ENCODE measurements at regions not wholly inside any gene's neighbourhood (a gene's known extent, or its start where the extent isn't known, plus 50 kb on each side); places are given as distances from the start of the nearest gene placed in this dataset.

DNA sequence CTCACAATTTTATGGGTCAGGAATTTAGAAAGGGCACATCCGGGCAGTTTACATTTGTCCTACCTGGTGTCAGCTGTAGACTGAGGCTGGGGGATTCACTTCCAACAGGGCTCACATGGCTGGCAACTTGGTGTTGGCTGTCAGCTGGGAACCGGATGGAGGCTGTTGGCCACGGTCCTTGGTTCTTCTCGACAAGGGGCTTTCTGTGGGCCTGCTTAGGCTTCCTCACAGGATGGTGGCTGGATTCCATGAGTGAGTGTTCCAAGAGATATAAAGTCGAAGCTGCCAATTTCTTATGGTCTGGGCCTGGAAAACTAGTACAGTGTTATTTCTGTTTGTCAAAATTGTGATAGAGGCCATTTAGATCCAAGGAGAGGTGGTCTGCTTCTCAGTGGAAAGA is 127.9 kb downstream of the PTCSC3 start:
- no peak for DNase-seq
- in situ Hi-C loops (cut with MboI; ENCODE audit: low pct_unique_long_range_greater_than_20kb, low sequenced_read_pairs) = no loop called here

DNA sequence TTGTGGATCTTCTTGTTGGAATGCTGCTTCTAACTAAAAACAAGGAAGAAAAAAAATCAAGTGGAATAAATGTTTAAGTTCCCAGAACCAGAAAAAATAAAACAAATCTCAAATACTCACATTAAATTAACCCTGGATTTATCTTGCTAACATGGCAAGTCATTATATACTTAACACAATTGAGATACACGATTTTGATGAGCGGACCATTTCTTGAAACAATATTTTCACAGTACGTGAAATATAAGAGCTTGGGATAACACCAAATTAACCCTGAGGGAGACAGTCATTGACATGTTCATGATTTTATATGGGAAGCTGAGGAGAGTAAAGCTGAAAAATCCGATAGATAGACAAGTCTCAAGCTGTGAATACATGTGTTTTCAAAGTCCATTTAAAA is 128.6 kb downstream of the PTCSC3 start:
- in situ Hi-C loops (cut with MboI; ENCODE audit: low pct_unique_long_range_greater_than_20kb, low sequenced_read_pairs) = no loop called here
- DNase-seq = no peak

DNA sequence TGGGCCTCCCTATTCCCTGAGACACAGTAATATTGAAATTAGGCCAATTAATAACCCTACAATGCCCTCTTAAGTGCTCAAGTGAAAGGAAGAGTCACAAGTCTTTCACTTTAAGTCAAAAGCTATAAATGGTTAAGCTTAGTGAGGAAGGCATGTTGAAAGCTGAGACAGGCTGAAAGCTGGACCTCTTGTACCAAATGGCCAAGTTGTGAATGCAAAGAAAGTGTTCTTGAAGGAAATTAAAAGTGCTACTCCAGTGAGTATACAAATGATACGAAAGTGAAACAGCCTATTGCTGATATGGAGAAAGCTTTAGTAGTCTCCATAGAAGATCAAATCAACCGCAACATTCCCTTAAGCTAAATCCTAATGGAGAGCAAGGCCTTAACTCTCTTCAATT is 140.8 kb downstream of the PTCSC3 start:
- DNase-seq = no peak
- in situ Hi-C loops (cut with MboI; ENCODE audit: low pct_unique_long_range_greater_than_20kb, low sequenced_read_pairs) = no loop called here

DNA sequence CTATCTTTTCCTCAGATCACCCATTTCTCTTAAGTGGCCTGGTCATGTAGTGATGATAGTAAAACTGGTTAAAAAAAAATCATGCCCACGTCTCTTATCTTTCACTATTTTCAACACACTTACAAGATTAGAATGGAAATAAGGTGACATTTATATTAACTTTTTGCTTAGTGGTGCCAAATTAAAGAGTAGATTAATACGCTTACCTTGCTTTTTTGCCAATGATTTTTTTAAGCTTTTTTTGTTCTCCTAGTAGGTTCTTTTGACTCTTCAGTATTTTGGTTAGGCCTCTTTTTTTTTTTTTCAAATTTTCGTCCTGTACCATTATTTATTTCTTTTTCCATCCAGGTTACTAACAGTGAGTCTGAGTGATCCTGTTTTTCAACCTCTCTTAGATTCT is 147.9 kb downstream of the PTCSC3 start:
- DNase-seq = no peak
- in situ Hi-C loops (cut with MboI; ENCODE audit: low pct_unique_long_range_greater_than_20kb, low sequenced_read_pairs) = no loop called here

DNA sequence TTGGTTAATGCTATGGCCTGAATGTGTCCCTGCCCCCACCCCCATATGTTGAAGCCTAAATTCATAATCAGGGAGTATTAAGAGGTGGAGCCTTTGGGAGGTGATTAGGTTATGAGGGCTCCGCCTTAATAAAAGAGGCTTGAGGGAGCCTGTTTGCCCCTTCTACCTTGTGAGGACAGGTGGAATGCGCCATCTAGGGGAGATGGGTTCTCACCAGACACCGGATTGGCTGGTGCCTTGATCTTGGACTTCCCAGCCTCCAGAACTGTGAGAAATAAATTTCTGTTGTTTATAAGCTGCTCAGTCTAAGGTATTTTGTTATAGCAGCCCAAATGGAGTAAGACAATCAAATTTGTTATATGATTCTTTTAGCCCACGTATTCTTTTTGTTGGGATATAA is 148.3 kb downstream of the PTCSC3 start:
- in situ Hi-C loops (cut with MboI; ENCODE audit: low pct_unique_long_range_greater_than_20kb, low sequenced_read_pairs) = no loop called here
- no peak for DNase-seq

DNA sequence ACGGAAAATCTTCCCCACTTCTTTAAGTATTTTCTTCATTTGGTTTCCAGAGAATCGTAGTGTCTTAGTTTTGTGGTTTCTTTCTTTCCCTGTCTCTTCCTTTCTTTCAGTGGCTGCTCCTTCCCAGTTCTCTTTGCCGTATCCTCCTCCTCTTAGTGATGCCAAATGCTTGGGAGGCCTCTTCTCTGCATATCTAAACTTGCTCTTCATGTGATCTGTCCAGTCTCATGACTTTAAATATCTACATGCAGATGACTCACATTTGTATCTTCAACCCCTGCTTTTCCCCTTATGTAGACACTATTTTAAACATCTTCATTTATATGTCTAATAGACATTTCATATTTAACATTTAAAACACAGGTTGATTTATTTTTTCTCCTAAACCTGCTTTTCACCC is 149.2 kb downstream of the PTCSC3 start:
- in situ Hi-C loops (cut with MboI; ENCODE audit: low pct_unique_long_range_greater_than_20kb, low sequenced_read_pairs) = no loop called here
- DNase-seq = no peak

DNA sequence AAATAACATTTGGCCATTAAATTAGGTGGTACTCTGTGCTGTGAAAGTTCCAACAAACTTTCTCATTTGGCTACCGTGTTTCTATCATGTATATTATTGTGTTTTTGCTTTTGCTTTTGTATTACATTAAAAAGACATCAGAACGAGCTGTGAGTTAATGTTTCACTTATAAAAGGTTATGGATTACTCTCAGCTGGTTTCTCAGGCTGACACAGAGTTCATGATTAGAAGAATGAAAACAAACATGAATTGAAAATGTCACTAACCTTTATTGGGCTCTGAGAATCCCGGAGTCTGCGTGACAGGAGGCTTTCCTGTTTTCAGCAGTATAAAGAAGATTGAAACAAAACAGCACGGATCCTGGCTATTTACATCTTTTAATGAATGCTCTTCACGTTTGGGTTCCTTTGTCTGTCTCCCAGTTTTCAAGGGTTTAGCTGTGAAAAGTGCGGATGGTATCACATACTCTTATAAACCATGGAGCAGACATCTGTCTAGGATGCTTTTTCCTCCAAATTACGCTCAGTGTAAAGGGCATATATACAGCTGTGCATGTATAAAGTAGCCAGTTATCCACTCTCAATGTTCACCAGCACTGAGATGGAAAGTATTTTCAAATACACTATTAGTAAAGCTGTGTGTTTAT is 153.6 kb downstream of the PTCSC3 start:
- no peak for DNase-seq
- in situ Hi-C loops (cut with MboI; ENCODE audit: low pct_unique_long_range_greater_than_20kb, low sequenced_read_pairs) = no loop called here

DNA sequence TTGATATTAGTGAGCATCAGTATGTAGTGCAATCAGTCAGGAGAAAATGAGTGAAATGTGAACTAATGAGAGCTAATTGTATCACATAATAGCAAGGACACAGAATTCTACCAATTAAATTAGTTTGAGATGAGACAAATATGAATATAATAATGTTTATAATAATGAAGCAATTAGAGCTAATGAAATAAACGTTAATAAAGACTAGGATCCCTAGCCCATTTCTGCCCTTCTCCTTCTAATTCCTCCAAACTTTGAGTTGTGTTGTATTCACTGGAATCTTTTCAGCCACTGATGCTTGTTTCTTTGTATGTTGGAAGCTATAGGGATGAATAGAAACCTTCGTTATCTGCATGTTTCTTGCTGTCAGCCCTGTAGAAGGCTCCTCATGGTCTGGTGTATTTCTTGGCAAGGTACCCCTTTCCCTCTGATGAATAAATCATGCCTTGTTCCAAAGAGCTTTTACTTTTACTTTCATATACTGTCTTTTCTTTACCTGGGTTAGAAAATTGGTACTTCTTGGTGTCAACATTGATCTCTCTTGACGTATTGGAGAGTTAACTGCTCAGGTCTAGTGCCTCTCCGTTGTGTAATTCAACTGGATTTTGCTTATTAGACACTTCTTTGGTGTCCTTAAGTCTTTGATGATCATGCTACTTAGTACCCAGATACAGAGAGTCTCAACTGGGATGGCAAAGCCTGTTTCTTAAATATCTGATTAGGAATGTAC is 154.8 kb downstream of the PTCSC3 start:
- in situ Hi-C loops (cut with MboI; ENCODE audit: low pct_unique_long_range_greater_than_20kb, low sequenced_read_pairs) = no loop called here
- no peak for DNase-seq

DNA sequence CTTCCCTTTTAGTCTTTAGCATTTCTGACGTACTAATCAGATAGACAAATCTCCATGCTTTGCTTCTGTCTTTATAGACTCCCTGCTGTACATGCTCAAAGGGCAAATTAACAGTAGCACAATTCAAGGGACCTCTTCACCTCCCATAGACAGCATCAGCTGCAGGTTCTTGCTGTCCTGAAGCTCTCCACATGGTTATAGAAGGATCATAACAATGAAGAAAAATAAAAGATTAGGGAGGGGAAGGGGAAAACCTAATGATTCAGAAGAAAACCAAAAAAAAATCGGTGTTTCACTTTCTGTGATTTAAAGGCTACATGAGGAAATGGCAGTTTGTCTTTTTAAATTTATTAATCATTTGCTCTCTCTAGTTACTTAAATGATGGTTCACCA is 155.5 kb downstream of the PTCSC3 start:
- in situ Hi-C loops (cut with MboI; ENCODE audit: low pct_unique_long_range_greater_than_20kb, low sequenced_read_pairs) = no loop called here
- DNase-seq = no peak

DNA sequence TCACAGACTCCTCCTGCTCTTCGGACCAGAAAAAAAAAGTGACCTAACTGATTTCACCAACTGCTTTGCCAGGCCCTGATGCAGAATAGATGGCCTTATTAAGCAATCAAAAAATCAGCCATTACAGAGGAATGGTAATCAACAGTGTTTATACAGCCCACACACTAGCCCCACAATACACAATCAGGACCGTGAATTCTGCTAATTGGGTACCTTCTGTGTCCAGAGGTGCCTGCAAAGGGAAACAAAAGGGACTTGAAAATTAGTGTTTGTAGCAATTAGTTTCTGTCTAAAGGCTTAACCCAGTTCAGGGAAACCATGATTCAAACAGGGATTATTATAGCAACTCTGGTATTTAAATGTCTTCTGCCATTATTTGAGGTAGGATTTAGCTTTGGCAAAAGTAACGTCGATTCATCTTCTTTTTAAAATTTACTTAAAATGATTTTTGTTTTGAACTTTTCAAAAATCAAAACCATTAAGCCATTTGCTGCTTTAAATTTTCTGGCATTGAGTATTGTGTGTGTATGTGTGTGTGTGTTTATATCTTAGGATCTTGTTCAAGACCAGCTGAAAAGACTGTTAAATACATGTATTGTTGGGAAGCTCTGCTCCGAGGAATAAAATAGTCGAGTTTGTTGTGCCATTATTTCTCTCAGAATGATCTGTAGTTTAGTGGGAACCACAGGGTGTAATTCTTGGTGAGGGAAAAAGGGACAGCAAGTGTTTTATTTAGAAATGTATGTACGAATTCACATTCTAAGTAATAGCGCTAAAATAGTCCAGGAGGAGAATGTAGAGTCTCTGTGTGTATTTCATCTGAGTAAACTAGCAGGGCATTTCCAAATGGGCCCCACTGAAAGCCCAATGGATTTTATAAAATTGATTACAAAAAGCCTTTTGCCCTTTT is 156.1 kb downstream of the PTCSC3 start:
- in situ Hi-C loops (cut with MboI; ENCODE audit: low pct_unique_long_range_greater_than_20kb, low sequenced_read_pairs) = no loop called here
- DNase-seq = no peak

DNA sequence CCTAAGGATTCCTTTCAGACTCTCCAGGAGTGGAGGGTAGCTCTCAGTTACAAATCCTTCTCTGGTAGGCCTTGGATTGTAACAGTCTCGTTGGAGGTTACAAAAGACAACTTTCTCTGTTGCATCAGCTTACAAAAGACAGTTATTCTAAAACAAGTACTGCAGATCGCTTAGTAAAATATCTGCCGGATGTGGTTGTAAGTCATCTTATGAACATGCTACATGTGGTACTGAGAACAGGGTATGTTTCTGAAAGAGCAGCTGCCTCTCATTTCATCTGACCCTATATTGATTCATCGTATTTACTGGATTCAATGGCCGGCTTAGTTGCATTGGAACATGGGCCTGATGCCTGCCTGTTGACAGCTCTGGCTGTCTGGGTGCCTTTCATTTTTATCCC is 157.4 kb downstream of the PTCSC3 start:
- DNase-seq = no peak
- in situ Hi-C loops (cut with MboI; ENCODE audit: low pct_unique_long_range_greater_than_20kb, low sequenced_read_pairs) = no loop called here

DNA sequence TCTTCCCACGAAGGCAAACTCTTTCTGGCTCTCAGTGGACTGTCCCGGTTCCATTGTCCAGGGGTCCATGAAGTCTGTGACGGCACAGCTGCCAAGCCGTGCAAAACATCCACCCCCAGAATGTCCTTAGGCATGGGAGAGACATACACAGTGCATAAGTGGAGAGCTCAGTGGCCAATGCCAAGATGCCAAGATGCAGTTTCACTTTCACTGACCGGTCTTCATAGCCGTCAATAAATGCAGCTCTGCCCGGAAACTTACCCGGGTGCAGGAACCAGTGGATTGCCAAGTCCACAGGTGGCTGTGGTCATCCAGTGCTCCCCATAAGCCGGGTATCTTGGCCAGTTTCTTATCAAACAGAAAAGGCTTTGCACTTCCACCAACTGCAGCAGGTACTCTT is 162.3 kb downstream of the PTCSC3 start:
- in situ Hi-C loops (cut with MboI; ENCODE audit: low pct_unique_long_range_greater_than_20kb, low sequenced_read_pairs) = no loop called here
- no peak for DNase-seq

DNA sequence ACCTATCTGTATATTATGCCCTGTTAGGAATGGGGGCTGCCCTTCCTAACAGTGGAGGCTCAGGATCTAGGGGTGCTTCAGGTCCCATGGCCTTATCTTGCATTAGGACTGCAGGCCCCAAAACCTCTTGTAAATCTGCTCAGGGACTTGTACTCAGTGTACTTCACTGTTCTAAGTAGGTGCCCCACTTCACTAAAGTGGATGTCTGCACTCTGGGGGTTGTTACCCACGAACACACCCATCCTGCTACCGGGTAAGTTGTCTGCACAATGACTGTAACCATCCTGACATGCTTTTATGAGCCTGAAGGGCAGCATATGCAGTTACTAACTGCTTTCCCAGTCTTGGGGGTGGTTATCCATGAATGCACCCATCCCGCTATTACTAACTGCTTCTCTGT is 163.0 kb downstream of the PTCSC3 start:
- DNase-seq = no peak
- in situ Hi-C loops (cut with MboI; ENCODE audit: low pct_unique_long_range_greater_than_20kb, low sequenced_read_pairs) = no loop called here

DNA sequence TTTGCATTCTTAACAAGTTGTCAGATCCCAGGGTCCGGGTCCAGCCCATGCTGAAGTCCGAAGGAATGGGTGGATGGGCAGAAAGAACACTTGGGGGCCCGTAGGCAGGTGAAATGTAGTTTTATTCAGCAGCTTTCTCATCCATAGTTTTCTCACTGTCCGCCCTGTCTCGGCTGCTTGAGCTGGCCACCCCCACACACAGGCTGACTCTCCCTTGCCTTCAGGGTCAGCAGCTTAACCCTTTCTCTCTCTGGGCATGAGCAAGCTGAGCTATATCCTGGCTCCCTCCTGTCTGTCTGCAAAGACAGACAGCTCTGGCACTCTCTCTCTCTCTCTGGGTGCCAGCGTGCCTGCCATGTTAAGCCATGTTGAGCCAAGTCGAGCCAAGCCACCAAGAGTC is 163.9 kb downstream of the PTCSC3 start:
- in situ Hi-C loops (cut with MboI; ENCODE audit: low pct_unique_long_range_greater_than_20kb, low sequenced_read_pairs) = no loop called here
- DNase-seq = no peak

DNA sequence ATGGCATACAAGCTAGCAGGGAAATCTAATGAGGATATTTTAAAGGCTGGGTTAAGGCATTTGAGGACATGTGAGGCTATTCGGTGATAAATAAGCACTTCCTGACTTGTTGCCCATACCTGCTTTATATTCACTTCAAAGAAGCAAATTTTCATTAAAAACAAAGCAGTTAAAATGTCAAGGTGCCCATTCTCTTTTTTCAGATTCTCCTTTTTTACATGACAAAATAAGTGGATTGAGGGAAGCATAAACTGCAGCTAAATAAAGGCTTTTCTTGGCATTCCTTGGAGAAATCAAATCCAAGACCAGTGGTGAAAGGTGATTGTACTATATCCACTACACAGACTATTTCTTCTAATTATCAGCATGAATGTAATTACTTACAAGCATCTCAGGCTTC is 166.9 kb downstream of the PTCSC3 start:
- no peak for DNase-seq
- in situ Hi-C loops (cut with MboI; ENCODE audit: low pct_unique_long_range_greater_than_20kb, low sequenced_read_pairs) = no loop called here

DNA sequence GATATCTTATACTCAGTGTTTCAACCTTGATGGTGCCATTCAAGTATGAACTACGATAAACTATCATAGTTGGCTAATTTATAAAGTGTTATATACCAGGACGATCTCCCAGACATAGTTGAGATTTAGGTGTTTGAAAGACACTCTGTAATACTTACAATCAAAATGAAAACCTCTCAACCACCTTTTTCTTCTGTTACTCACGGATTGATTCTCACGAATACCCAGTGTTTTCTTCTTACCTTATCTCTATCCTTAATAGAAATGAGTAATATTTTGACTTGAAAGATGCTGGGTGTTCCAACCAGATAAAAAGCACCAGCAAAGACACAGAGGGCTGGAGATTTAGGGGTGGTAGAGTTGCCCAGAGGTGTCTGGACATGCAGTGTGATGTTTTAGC is 169.9 kb downstream of the PTCSC3 start:
- DNase-seq = no peak
- in situ Hi-C loops (cut with MboI; ENCODE audit: low pct_unique_long_range_greater_than_20kb, low sequenced_read_pairs) = no loop called here

DNA sequence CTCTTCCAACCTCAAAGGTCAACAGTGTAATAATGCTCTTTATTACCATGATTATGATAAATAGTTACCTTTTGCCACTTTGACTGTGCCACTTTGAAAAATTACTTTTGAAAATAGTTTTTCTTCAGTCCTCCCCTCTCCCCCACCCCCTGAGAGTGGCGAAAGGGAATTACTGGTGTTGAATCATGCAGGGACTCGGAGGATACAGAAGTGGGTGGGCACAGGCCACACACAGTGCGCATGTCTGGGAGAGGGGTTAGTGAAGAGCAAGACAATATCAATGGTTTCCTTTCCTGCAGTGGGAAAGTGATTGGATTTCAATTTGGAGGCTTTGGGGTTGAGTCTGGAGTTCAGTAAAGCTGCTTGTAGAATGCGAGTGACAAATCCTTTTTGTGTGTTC is 170.9 kb downstream of the PTCSC3 start:
- DNase-seq = no peak
- in situ Hi-C loops (cut with MboI; ENCODE audit: low pct_unique_long_range_greater_than_20kb, low sequenced_read_pairs) = no loop called here

DNA sequence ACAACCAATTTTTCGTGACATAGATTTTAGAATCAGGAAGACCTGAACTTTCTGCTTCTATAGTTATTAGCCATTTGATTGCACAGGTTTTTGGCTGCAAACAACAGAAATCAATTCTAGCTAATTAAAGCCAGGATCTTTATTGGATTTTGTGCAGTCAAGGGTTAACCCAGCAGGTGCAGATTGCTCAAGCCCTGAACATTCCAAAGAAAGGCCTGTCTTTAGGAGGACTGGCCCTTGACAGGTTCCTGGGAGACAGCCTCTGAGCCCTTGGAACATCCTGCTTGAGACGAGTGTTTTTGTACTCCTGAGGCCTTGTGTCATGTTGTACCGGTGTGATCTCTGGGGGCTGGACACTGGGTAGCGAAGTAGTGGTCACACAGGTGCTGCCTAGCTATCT is 174.6 kb downstream of the PTCSC3 start:
- no peak for DNase-seq
- in situ Hi-C loops (cut with MboI; ENCODE audit: low pct_unique_long_range_greater_than_20kb, low sequenced_read_pairs) = no loop called here

DNA sequence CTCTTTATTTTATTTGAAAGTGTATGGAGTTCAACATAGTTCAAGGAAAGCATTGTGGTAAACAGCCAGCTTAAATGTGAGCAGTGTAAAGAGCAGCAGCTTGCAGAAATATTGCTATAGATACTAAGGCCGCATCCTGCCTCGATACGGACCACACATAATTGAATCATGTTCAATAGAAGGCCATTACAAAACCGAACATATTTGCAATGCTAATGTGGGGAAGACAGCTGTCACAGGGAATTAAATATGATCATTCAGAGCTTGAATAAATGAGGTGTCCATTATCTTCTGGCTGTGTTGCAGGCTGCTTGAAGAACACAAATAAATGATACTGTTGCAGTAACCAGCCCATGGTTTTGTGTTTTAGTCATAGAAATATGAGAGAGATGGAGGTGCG is 173.2 kb downstream of the BRMS1L start:
- in situ Hi-C loops (cut with MboI; ENCODE audit: low pct_unique_long_range_greater_than_20kb, low sequenced_read_pairs) = no loop called here
- DNase-seq = no peak

DNA sequence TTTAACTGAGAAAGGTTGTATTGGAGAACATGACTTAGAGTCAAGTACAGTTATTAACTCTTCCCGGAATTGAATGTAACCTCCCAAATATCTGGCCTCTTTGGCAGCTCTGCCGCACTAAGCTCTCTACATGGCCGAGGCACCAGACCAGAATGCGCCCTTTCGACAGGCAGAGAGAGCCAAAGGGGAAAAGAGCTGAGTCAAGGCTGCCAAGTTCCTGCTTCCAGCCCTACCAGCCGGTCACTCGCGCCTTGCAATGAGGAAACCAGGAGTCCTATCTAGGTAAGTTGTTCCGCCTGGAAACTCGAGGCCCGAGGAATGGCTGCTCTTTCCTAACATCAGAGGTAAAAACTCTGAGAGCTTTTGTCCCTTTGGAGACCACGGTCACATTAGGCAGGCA is 172.2 kb downstream of the BRMS1L start:
- in situ Hi-C loops (cut with MboI; ENCODE audit: low pct_unique_long_range_greater_than_20kb, low sequenced_read_pairs) = no loop called here
- DNase-seq = no peak

DNA sequence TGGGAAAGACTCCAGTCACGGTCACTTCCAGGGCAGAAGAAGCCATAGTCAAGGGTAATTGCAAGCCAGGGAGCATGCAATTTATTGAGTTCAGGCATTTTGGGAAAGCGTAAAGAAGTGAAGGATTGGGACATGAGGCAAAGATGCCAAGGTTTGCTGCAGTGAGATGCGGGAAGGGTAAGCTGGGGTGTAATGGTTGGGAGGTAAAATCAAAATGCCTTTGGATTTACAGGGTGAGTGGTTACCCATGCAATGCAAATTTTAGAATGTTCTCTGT is 167.5 kb downstream of the BRMS1L start:
- no peak for DNase-seq
- in situ Hi-C loops (cut with MboI; ENCODE audit: low pct_unique_long_range_greater_than_20kb, low sequenced_read_pairs) = no loop called here
